ENCODE measurements at regions not wholly inside any gene's neighbourhood (a gene's known extent, or its start where the extent isn't known, plus 50 kb on each side); places are given as distances from the start of the nearest gene placed in this dataset.

GRCh38 chr14:61215222-61216020 is 65.7 kb downstream of the TMEM30B start:
- no peaks in the 10 kb centered on the region for H3K9me3 ChIP-seq (ENCODE audit: control insufficient read depth, low read length)
- peaks cover 55% of the 10 kb centered on the region for H3K4me1 ChIP-seq
- no peaks in the 10 kb centered on the region for H3K79me2 ChIP-seq
- H3K27me3 ChIP-seq (ENCODE audit: control insufficient read depth, insufficient read depth, low read length), result no peaks in the 10 kb centered on the region
- H3K4me2 ChIP-seq (ENCODE audit: low read length), result peak overlapping the region; percentile 6
- peak overlapping the region; percentile 52 for H2AFZ ChIP-seq
- H3K9ac ChIP-seq, result no peak overlapping the region
- H3K4me3 ChIP-seq (ENCODE audit: low read depth, low read length), result no peak overlapping the region
- TF ChIP-seq CTCF (IDR thresholded peaks at IDR 0.05), result no peak
- no peaks in the 10 kb centered on the region for H3K36me3 ChIP-seq (ENCODE audit: control insufficient read depth, insufficient read depth, low read length)
- H3K27ac ChIP-seq, result peak overlapping the region; percentile 1

GRCh38 chr14:61213920-61214319 is 67.2 kb downstream of the TMEM30B start:
- H3K27me3 ChIP-seq (ENCODE audit: control insufficient read depth, insufficient read depth, low read length), result no peaks in the 10 kb centered on the region
- peaks cover 42% of the 10 kb centered on the region for H3K4me1 ChIP-seq
- no peak overlapping the region for H3K4me3 ChIP-seq (ENCODE audit: low read depth, low read length)
- no peaks in the 10 kb centered on the region for H3K79me2 ChIP-seq
- H3K27ac ChIP-seq, result no peak overlapping the region
- no peak for TF ChIP-seq CTCF (IDR thresholded peaks at IDR 0.05)
- no peak overlapping the region for H3K9ac ChIP-seq
- H3K4me2 ChIP-seq (ENCODE audit: low read length), result no peak overlapping the region
- H2AFZ ChIP-seq, result no peak overlapping the region
- H3K36me3 ChIP-seq (ENCODE audit: control insufficient read depth, insufficient read depth, low read length), result no peaks in the 10 kb centered on the region
- no peaks in the 10 kb centered on the region for H3K9me3 ChIP-seq (ENCODE audit: control insufficient read depth, low read length)

- peak overlapping the region; percentile 72 for H2AFZ ChIP-seq
- no peak overlapping the region for H3K4me2 ChIP-seq (ENCODE audit: low read length)
- H3K79me2 ChIP-seq, result no peaks in the 10 kb centered on the region
- no peaks in the 10 kb centered on the region for H3K9me3 ChIP-seq (ENCODE audit: control insufficient read depth, low read length)
- peaks cover 35% of the 10 kb centered on the region for H3K4me1 ChIP-seq
- H3K36me3 ChIP-seq (ENCODE audit: control insufficient read depth, insufficient read depth, low read length), result no peaks in the 10 kb centered on the region
- H3K27ac ChIP-seq, result peak overlapping the region; percentile 57
- H3K27me3 ChIP-seq (ENCODE audit: control insufficient read depth, insufficient read depth, low read length), result no peaks in the 10 kb centered on the region
- no peak overlapping the region for H3K9ac ChIP-seq
- no peak overlapping the region for H3K4me3 ChIP-seq (ENCODE audit: low read depth, low read length)
- no peak for TF ChIP-seq CTCF (IDR thresholded peaks at IDR 0.05)
Measured at GRCh38 chr14:61213191-61213621, 67.9 kb downstream of the TMEM30B start.

GRCh38 chr14:61212546-61212945 is 68.6 kb downstream of the TMEM30B start:
- Histone ChIP-seq H3K4me3 (ENCODE audit: low read depth, low read length) (no peak overlapping the region), H3K79me2 (no peaks in the 10 kb centered on the region), H3K27ac (peak overlapping the region; percentile 57), H3K9ac (no peak overlapping the region), H3K27me3 (ENCODE audit: control insufficient read depth, insufficient read depth, low read length) (no peaks in the 10 kb centered on the region), H3K4me1 (peaks cover 30% of the 10 kb centered on the region), H2AFZ (peak overlapping the region; percentile 72), H3K36me3 (ENCODE audit: control insufficient read depth, insufficient read depth, low read length) (no peaks in the 10 kb centered on the region), H3K9me3 (ENCODE audit: control insufficient read depth, low read length) (no peaks in the 10 kb centered on the region), H3K4me2 (ENCODE audit: low read length) (no peak overlapping the region)
- no peak for TF ChIP-seq CTCF (IDR thresholded peaks at IDR 0.05)
